ENCODE measurements at regions not wholly inside any gene's neighbourhood (a gene's known extent, or its start where the extent isn't known, plus 50 kb on each side); places are given as distances from the start of the nearest gene placed in this dataset.

DNA sequence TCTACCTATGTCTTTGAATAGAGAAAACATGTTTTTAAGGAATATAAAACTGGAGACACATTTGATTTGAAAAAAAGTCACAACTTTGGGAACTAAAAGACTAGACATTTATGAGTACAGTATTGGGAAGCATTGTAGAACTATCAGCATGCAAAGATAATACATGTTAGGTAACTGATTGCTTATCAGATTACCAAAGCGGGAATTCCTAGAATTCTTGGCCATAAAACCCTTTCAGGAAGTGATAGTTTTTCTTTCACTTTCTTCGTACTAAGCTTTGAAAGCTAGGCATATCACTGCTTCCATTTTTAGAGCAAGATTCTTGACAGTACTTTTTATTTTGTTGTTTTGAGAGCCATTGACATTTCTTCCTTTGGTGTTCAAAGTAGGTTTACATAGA lies 646.6 kb upstream of the PITX2 start:
- Histone ChIP-seq H3K27ac (ENCODE audit: low read length) (no peak overlapping the region), H3K4me3 (ENCODE audit: low read length) (no peak overlapping the region), H3K4me2 (ENCODE audit: low read length) (no peak overlapping the region), H3K79me2 (replicated peaks; ENCODE audit: insufficient read depth, low read length) (no peaks in the 10 kb centered on the region), H3K9me2 (ENCODE audit: insufficient read depth, low read length) (no peaks in the 10 kb centered on the region), H4K20me1 (ENCODE audit: insufficient read depth) (no peaks in the 10 kb centered on the region), H2AFZ (ENCODE audit: low read depth, low read length) (no peak overlapping the region), H3K9me3 (ENCODE audit: low read length) (no peaks in the 10 kb centered on the region), H3K9ac (ENCODE audit: low read length) (no peak overlapping the region), H3K27me3 (ENCODE audit: insufficient read depth, low read depth, low read length) (no peaks in the 10 kb centered on the region), H3F3A (ENCODE audit: insufficient read depth, low read length, poor library complexity, severe bottlenecking) (no peaks in the 10 kb centered on the region), H3K36me3 (ENCODE audit: insufficient read depth, low read length) (no peaks in the 10 kb centered on the region)
- TF ChIP-seq EZH2 (IDR thresholded peaks at IDR 0.05; ENCODE audit: borderline replicate concordance, insufficient read depth, low read length, poor library complexity, severe bottlenecking), result no peak
- no peak for TF ChIP-seq RAD21 (conservative IDR thresholded peaks at IDR 0.05)
- TF ChIP-seq EP300 (conservative IDR thresholded peaks at IDR 0.05; ENCODE audit: poor library complexity, severe bottlenecking), result no peak
- TF ChIP-seq, protein P1, sequence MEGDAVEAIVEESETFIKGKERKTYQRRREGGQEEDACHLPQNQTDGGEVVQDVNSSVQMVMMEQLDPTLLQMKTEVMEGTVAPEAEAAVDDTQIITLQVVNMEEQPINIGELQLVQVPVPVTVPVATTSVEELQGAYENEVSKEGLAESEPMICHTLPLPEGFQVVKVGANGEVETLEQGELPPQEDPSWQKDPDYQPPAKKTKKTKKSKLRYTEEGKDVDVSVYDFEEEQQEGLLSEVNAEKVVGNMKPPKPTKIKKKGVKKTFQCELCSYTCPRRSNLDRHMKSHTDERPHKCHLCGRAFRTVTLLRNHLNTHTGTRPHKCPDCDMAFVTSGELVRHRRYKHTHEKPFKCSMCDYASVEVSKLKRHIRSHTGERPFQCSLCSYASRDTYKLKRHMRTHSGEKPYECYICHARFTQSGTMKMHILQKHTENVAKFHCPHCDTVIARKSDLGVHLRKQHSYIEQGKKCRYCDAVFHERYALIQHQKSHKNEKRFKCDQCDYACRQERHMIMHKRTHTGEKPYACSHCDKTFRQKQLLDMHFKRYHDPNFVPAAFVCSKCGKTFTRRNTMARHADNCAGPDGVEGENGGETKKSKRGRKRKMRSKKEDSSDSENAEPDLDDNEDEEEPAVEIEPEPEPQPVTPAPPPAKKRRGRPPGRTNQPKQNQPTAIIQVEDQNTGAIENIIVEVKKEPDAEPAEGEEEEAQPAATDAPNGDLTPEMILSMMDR (IDR thresholded peaks at IDR 0.05; ENCODE audit: poor library complexity, severe bottlenecking), result no peak

GRCh38 chr4:111274060-111274459 lies 651.2 kb upstream of the PITX2 start:
- no peaks in the 10 kb centered on the region for H3K27me3 ChIP-seq (ENCODE audit: insufficient read depth, low read depth, low read length)
- H4K20me1 ChIP-seq (ENCODE audit: insufficient read depth), result no peaks in the 10 kb centered on the region
- H3K4me3 ChIP-seq (ENCODE audit: low read length), result no peak overlapping the region
- no peak overlapping the region for H3K4me2 ChIP-seq (ENCODE audit: low read length)
- no peak overlapping the region for H3K27ac ChIP-seq (ENCODE audit: low read length)
- no peaks in the 10 kb centered on the region for H3K36me3 ChIP-seq (ENCODE audit: insufficient read depth, low read length)
- H3K9me2 ChIP-seq (ENCODE audit: insufficient read depth, low read length), result no peaks in the 10 kb centered on the region
- TF ChIP-seq POLR2AphosphoS5 (IDR thresholded peaks at IDR 0.05) (no peak), TAF1 (IDR thresholded peaks at IDR 0.05; ENCODE audit: low read depth) (no peak), REST (IDR thresholded peaks at IDR 0.05; ENCODE audit: borderline replicate concordance) (no peak), RAD21 (conservative IDR thresholded peaks at IDR 0.05) (no peak), SMC3 (conservative IDR thresholded peaks at IDR 0.05; ENCODE audit: poor library complexity) (no peak), MXI1 (conservative IDR thresholded peaks at IDR 0.05; ENCODE audit: poor library complexity, severe bottlenecking) (no peak)
- TF ChIP-seq, protein P1 (IDR thresholded peaks at IDR 0.05; ENCODE audit: poor library complexity, severe bottlenecking), result no peak
- H3K9ac ChIP-seq (ENCODE audit: low read length), result no peak overlapping the region
- H3K79me2 ChIP-seq (replicated peaks; ENCODE audit: insufficient read depth, low read length), result no peaks in the 10 kb centered on the region
- H3F3A ChIP-seq (ENCODE audit: insufficient read depth, low read length, poor library complexity, severe bottlenecking), result no peaks in the 10 kb centered on the region
- no peak overlapping the region for H2AFZ ChIP-seq (ENCODE audit: low read depth, low read length)
- no peaks in the 10 kb centered on the region for H3K9me3 ChIP-seq (ENCODE audit: low read length)
